ENCODE measurements at regions not wholly inside any gene's neighbourhood (a gene's known extent, or its start where the extent isn't known, plus 50 kb on each side); places are given as distances from the start of the nearest gene placed in this dataset.
A peak's percentile ranks its signal among the peaks of the same experiment; 100 is the strongest.

DNA sequence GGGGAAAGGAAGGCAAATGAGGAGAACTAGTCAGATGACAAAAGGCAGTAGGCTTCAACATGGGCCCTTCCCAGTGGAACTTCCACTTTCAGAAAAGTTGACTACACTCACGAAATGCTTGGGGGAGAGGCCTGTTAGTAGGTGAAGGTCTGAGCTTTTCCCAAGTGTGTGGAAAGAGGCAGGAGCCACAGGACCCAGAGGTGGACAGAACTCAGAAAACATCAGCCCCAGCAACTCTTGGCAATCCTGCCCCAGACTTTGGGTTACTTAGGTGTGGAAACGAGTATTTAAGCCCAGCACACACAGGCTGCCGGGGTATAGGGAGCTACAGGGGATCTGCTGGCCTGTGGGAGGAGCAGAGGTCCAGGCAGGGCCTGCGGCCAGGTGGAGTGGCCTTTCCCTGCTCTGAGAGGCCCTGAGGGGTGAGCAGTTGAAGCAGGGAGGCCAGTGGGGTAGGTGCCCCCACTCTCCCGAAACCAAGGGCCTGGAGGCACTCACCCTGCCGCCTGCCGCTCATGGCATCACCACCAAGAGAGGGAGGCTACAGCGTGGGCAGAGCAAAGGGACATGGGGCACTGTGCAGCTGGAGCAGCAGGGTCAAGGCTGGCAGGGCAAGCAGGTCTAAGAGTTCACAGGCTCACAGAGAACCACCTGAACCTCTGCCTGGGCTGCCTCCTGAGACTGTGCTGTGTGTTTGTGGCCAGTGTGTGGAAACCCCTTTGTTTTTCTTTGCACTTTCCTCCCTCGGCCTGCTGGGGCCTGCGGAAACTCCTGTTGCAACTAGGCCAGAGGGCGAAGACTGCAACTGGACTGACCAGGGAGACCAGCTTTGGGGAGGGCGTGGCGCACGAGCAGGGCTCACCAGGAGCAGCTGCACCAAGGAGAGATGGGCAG, 130.7 kb upstream of the SERTAD2 start (continued):
- peak; percentile 89 for TF ChIP-seq ZFP91 (CRISPR knock-in tag; IDR thresholded peaks at IDR 0.05; ENCODE audit: borderline replicate concordance)
- TF ChIP-seq, protein P1, sequence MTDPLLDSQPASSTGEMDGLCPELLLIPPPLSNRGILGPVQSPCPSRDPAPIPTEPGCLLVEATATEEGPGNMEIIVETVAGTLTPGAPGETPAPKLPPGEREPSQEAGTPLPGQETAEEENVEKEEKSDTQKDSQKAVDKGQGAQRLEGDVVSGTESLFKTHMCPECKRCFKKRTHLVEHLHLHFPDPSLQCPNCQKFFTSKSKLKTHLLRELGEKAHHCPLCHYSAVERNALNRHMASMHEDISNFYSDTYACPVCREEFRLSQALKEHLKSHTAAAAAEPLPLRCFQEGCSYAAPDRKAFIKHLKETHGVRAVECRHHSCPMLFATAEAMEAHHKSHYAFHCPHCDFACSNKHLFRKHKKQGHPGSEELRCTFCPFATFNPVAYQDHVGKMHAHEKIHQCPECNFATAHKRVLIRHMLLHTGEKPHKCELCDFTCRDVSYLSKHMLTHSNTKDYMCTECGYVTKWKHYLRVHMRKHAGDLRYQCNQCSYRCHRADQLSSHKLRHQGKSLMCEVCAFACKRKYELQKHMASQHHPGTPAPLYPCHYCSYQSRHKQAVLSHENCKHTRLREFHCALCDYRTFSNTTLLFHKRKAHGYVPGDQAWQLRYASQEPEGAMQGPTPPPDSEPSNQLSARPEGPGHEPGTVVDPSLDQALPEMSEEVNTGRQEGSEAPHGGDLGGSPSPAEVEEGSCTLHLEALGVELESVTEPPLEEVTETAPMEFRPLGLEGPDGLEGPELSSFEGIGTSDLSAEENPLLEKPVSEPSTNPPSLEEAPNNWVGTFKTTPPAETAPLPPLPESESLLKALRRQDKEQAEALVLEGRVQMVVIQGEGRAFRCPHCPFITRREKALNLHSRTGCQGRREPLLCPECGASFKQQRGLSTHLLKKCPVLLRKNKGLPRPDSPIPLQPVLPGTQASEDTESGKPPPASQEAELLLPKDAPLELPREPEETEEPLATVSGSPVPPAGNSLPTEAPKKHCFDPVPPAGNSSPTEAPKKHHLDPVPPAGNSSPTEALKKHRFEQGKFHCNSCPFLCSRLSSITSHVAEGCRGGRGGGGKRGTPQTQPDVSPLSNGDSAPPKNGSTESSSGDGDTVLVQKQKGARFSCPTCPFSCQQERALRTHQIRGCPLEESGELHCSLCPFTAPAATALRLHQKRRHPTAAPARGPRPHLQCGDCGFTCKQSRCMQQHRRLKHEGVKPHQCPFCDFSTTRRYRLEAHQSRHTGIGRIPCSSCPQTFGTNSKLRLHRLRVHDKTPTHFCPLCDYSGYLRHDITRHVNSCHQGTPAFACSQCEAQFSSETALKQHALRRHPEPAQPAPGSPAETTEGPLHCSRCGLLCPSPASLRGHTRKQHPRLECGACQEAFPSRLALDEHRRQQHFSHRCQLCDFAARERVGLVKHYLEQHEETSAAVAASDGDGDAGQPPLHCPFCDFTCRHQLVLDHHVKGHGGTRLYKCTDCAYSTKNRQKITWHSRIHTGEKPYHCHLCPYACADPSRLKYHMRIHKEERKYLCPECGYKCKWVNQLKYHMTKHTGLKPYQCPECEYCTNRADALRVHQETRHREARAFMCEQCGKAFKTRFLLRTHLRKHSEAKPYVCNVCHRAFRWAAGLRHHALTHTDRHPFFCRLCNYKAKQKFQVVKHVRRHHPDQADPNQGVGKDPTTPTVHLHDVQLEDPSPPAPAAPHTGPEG (CRISPR knock-in tag; IDR thresholded peaks at IDR 0.05): no peak

DNA sequence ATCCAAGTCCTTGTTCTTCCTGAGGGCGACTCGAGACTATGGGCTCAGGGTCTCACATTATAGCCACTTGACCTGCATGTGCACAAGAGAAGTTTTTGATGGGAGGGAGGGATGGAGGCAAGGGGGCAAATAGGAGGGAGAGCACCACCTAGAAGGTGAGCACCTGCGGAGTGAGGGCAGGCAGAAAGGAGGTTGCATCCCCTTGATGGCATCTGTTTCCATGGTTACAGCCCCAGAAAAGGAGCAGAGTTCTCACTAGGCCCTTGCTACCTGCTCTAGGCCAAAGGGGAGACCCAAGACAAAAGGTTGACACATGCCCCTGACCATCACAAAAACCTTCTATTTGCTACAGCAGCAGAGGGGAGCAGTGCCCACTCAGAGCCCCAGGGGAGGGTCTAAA, 131.5 kb upstream of the SERTAD2 start:
- no peak for FAIRE-seq
- peak overlapping the region; percentile 93 for H3K4me2 ChIP-seq (ENCODE audit: low read depth, low read length)
- H4K20me1 ChIP-seq (ENCODE audit: insufficient read depth, low read length): no peaks in the 10 kb centered on the region
- WGBS (ENCODE audit: low lambda C conversion rate): 58% methylated on average over 3 of the region's 3 CpGs
- ATAC-seq: no peak
- H3K9ac ChIP-seq (ENCODE audit: insufficient read depth, low read depth, low read length): 0 out of 2 replicates have a peak overlapping the region, but pooled peaks have one; percentile 59
- H3K36me3 ChIP-seq (replicated peaks in 1 of 2; ENCODE audit: control insufficient read depth in 1 of 2, insufficient read depth in 2 of 2, low read length in 2 of 2): no peaks in the 10 kb centered on the region
- no peaks in the 10 kb centered on the region for H3K79me2 ChIP-seq (ENCODE audit: insufficient read depth, low read length)
- peak overlapping the region; percentile 67 for H3K27ac ChIP-seq (ENCODE audit: extremely low read length, insufficient read depth, low read length)
- DNase-seq (ENCODE audit: low spot score): no peak
- ChIA-PET CTCF (ENCODE audit: low intra/inter-chr PET ratio, low total read pairs) (no interaction called here), POLR2A (interaction anchor here (0.9 to 1.7 kb wide), 3 partner anchors 8 to 133 kb away, joined by 3 to 8 read pairs (median 5); no protein-coding TSS in a partner anchor)
- H3K27me3 ChIP-seq (ENCODE audit: control insufficient read depth in 1 of 2, insufficient read depth in 2 of 2, low read length in 2 of 2): peaks cover 0 to 12% of the 10 kb centered on the region in 2 experiments; a peak in 2 of 5 replicates
- H3K4me1 ChIP-seq (ENCODE audit: insufficient read depth, low read length): peaks cover 30% of the 10 kb centered on the region
- no TSS peak for BruUV-seq (replicated peaks)
- intact Hi-C loops (cut with micrococcal nuclease; ENCODE audit: unreplicated experiment) (no loop called here), in situ Hi-C loops (cut with HindIII; ENCODE audit: extremely low pct_ligation_motif_present, low pct_unique_long_range_greater_than_20kb) (no loop called here)
- no peak overlapping the region for H2AFZ ChIP-seq (ENCODE audit: low read length)
- H3K9me3 ChIP-seq (ENCODE audit: low read length): no peaks in the 10 kb centered on the region
- peak overlapping the region in 2 of 3 experiments; percentile 47 to 75; a peak in 2 of 6 replicates for H3K4me3 ChIP-seq (replicated peaks in 1 of 3; ENCODE audit: insufficient read depth in 1 of 3, low read depth in 2 of 3, low read length in 3 of 3)
- TF ChIP-seq PHB2 (IDR thresholded peaks at IDR 0.05; ENCODE audit: partially characterized antibody) (no peak), GPN1 (CRISPR knock-in tag; IDR thresholded peaks at IDR 0.05; ENCODE audit: borderline replicate concordance) (no peak), PITX1 (CRISPR knock-in tag; IDR thresholded peaks at IDR 0.05) (no peak), TSC22D2 (CRISPR knock-in tag; IDR thresholded peaks at IDR 0.05; ENCODE audit: borderline replicate concordance) (no peak), ZNF782 (CRISPR knock-in tag; IDR thresholded peaks at IDR 0.05; ENCODE audit: borderline replicate concordance) (no peak)
- TF ChIP-seq, protein P2, sequence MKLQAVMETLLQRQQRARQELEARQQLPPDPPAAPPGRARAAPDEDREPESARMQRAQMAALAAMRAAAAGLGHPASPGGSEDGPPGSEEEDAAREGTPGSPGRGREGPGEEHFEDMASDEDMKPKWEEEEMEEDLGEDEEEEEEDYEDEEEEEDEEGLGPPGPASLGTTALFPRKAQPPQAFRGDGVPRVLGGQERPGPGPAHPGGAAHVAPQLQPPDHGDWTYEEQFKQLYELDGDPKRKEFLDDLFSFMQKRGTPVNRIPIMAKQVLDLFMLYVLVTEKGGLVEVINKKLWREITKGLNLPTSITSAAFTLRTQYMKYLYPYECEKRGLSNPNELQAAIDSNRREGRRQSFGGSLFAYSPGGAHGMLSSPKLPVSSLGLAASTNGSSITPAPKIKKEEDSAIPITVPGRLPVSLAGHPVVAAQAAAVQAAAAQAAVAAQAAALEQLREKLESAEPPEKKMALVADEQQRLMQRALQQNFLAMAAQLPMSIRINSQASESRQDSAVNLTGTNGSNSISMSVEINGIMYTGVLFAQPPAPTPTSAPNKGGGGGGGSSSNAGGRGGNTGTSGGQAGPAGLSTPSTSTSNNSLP (IDR thresholded peaks at IDR 0.05; ENCODE audit: low read depth, low read length): no peak
- TF ChIP-seq, protein P3, sequence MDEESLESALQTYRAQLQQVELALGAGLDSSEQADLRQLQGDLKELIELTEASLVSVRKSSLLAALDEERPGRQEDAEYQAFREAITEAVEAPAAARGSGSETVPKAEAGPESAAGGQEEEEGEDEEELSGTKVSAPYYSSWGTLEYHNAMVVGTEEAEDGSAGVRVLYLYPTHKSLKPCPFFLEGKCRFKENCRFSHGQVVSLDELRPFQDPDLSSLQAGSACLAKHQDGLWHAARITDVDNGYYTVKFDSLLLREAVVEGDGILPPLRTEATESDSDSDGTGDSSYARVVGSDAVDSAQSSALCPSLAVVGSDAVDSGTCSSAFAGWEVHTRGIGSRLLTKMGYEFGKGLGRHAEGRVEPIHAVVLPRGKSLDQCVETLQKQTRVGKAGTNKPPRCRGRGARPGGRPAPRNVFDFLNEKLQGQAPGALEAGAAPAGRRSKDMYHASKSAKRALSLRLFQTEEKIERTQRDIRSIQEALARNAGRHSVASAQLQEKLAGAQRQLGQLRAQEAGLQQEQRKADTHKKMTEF (CRISPR knock-in tag; IDR thresholded peaks at IDR 0.05): no peak

Data from HepG2 (cell line).